ENCODE measurements at regions not wholly inside any gene's neighbourhood (a gene's known extent, or its start where the extent isn't known, plus 50 kb on each side); places are given as distances from the start of the nearest gene placed in this dataset.

DNA sequence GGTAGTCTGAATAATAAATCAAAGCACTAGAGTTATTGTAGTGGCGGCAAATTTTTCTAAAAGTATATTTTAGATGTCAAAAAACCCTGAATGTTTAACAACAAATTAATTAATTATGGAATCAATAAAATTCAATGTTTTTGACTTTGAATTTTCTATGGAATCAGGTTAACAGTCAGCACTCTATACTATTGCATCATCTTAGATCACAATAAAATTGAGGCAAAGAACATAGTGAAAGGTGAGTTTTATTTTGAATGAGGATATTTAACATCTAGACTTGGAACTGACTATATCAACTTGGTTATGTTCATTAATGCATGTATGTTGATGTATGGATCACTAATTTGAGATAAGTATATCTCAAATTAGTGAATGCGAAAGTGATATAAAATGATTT is 148.5 kb downstream of the TNFSF18 start:
- TF ChIP-seq, protein P1, sequence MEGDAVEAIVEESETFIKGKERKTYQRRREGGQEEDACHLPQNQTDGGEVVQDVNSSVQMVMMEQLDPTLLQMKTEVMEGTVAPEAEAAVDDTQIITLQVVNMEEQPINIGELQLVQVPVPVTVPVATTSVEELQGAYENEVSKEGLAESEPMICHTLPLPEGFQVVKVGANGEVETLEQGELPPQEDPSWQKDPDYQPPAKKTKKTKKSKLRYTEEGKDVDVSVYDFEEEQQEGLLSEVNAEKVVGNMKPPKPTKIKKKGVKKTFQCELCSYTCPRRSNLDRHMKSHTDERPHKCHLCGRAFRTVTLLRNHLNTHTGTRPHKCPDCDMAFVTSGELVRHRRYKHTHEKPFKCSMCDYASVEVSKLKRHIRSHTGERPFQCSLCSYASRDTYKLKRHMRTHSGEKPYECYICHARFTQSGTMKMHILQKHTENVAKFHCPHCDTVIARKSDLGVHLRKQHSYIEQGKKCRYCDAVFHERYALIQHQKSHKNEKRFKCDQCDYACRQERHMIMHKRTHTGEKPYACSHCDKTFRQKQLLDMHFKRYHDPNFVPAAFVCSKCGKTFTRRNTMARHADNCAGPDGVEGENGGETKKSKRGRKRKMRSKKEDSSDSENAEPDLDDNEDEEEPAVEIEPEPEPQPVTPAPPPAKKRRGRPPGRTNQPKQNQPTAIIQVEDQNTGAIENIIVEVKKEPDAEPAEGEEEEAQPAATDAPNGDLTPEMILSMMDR (IDR thresholded peaks at IDR 0.05): no peak
- TF ChIP-seq POLR2AphosphoS5 (IDR thresholded peaks at IDR 0.05): no peak

Data from breast epithelium (tissue), 3 donors.